ENCODE measurements at regions not wholly inside any gene's neighbourhood (a gene's known extent, or its start where the extent isn't known, plus 50 kb on each side); places are given as distances from the start of the nearest gene placed in this dataset.
"Not testable (repeated sequence)": the region's sequence is repeated elsewhere in the genome, so short reads cannot be mapped to it uniquely, and the experiment has no call there.

DNA sequence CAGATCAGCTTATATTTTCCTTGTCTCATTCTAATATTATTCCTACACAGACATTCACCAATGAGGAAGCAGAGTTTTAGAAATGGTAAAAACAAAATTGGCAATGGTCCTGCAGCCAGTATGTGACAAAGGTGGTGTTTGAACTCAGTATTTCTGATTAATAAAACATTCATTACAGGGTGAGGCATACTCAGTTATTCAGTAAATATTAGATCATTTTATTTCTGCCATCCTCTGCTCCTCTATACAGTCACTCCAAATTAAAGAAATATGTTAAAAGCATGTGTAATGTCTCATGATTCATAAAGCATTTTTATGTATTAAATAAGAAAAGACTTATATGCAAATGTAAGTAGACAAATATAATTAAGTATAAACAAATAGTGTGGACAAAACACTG lies 684.6 kb upstream of the ACO1 start:
- DNase-seq = no peak

DNA sequence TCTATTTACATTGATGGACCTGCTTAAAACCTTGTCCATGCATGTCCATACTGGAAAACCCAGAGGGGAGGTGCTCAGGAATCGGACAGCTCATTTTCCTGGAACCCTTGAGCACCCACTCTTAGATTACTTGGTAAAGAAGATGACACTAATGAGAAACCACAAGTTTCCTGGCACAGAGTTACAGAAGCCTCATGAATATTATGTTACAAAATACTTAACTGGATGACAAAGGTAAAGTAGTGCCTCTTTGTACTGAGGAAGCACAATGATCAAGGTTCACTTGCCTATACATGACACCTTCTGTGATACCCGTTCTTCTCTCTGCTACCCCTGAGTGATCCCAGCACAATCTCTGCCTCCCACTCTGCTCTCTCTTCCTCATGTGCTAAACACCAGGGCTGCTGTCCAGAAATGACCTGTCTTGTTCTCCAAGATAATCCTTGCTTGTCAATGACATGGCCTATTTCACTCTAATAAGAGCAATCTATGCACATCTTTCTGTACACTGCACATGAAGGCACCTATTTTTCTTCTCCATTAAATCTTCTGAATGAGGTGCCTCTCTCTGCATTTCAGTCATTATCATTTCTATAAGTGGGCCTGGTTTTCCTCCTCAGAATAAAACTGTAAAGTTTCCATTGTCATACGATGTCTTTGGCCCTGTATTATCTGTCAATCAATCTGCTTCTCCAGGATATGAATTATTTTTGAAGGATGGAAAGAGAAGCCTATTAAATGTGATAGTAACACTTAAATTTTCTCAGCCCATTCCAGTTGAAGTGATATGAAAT lies 684.0 kb upstream of the ACO1 start:
- peak; percentile 15 for DNase-seq

DNA sequence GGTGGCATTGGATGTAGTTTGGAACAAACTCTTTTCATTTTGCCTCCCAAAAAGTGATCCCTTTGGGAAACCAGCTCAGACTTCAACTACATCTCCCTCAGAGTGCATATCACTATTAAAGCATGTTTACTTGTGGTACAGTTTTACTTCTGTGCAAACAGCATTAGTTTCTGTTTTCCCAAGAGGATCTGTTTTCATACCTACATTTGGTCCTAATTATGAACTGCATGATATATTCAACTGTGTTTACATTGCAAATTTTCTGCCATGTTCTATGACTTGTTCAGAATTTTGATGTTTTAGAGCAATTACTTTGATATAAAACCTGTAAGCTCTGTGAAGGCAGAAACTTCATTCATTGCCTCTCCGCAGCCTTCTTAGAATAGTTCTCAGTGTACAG lies 681.5 kb upstream of the ACO1 start:
- DNase-seq = no peak

DNA sequence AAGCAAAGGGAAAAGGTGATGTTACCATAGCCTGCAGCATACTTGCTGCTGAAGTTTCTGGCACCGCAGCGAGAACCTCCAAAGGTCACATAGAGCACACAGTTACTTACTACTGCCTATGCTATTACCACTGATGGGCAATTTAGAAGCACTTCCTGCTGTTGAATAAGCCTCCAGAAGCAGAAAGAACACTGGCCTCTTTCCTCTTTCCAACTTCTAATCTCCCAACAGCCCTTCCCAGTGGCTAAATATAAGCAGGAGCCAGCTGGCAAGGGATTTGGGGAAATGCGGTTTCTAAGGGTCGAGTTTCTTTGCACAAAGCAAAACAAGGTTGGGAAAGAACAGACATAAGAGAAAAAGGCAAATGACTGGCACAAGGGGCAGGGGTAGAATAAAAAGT lies 669.2 kb upstream of the ACO1 start:
- no peak for DNase-seq

DNA sequence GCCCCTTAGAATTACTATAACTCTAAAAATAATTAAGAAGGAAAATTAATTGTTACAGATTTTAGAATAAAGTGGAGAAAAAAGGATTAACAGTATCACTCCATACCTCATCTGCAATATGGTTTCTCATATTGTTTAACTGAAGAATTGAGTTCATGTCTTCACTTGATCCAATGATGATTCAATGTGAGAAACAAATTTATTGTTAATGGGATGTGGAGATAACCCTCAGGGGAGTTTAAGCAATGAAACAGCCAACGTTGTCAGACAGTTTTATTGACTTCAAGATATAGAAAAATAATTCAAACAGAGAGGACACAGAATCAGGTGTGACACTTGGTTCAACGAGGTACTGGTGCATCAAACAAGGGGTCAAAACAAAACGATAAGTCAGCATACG lies 665.2 kb upstream of the ACO1 start:
- DNase-seq = no peak

DNA sequence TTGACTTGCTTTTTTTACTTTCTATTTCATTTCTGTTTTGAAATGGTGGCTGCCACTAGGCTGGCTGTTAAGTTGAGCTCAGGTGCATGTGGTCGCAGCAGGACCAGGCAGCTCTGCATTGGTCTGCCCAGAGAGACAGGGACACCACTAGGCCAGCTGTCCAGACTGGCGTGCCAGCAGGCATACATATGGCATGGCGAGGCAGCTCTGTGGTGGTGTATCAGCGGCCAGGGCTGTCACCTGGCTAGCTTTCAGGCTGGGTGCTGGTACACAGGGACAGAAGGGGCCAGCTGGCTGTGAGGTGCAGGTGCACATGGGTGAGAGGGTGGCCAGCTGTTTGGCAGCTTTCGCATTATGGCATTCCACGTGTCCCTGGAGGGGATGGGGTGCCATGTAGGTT lies 654.0 kb upstream of the ACO1 start:
- DNase-seq = no peak

DNA sequence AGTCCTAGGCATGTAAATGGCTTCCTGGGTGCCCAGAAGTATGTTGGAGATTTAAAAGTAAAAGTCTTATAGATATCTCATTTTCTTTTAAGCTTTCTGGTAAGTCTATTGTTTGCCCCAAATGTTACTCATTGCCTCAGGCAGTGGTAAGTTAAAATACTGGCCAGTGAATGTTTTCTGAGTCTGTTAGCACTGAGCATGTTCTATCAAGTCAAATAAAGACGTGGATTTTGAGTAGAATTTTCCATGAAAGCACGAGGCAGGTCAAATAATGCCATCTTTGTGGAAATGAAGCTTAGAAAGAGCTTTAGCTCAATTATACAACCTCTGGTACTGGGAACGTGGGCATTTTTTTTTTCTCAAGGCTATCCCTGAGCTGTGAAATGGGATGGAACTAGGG lies 651.3 kb upstream of the ACO1 start:
- no peak for DNase-seq

DNA sequence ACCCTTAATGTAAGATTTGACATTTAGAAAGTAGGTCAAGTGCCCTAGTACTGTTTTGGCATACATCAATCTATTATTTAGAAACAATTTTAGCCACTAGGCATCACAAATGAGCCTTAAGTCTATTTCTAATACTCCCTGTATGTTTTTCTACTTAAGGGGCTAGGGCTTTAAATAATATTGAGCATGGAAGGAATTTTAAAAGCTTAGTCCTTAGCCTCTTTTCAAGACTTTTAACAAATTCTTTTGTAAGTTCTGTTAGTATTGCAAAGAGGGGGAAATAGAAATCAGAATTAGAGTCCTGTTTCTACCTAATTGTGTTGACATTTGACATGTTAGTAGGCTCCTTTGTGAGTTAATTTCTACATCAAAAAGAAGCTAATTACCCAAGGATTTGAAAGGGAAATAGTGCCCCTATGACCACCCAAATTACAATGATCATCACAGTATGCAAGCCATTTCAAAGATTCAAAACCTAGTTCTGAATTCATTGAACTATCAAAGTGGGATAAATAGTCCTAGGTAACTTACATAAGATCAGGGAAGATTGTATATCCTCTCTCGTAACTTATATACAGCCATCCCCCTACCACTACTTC lies 647.8 kb upstream of the ACO1 start:
- no peak for DNase-seq

DNA sequence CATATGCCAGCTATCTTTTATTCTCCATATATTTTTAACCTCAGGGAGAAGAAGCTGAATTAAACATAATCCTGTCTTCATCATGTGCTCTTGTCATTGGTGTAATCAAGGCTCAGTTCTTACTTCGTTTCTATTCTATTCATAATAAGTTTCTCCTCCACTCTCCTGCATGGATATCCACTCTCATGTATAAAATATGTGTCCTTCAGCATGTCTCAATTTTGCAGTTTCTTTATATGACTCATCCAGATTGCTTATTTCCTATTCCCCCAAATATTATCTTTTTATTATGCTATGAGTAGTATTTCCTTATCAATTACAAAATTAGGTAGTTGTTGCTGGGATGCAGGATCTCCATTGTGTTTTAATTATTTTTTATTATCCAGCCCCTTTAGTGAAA lies 643.7 kb upstream of the ACO1 start:
- no peak for DNase-seq

DNA sequence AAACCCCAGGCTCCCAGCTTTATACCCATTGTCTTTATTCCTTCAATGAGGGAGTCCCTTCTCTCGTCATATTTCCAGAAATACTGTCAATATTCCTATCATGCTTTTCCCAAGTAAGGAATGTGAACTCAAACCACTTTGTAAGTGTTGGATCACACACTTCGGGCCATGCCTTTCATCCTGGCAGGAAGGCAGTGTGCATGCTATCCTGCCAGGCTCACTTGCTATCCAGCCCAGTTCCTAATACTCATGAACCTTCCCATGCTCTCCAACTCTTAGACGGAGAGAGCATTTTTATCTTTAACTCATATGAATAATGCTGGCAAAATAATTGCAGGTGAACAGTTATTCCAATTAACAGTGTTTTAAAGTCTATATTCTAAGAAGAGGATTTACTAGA lies 639.9 kb upstream of the ACO1 start:
- DNase-seq = no peak

DNA sequence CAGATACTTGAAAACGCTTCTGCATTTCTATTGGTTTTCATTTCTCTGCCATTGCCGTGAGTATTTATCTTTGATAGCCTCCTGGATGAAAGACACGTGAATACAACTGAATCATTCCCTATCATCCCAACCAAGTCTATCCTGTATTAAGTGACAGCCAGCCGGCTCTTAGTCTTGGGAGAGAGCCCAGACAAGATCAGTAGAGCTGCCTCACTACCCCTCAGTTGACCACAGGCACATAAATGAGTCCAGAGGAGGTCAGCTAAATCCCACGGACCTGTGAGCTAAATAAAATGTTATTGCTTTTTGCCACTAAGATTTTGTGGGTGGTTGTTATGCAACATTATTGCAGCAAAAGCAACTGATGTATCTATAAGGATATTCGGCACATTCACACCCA lies 639.0 kb upstream of the ACO1 start:
- no peak for DNase-seq

DNA sequence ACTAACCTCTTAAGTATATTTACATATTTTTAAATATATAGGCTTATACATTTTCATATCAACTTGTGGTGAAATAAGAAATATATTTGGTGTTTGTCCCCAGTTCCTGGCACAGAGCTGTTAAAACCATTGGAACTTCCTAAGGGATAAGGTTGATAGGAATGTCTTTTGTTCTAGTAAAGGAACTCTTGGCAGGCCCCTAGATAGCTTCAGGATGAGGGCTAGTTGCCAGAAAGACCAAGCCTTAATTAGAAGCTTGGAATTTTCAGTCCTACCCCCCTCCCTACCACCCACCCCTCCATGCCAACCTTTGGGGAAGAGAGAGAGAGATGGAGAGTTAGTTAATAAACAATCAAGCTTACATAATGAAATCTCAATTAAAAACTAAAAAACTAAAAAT lies 638.6 kb upstream of the ACO1 start:
- no peak for DNase-seq

DNA sequence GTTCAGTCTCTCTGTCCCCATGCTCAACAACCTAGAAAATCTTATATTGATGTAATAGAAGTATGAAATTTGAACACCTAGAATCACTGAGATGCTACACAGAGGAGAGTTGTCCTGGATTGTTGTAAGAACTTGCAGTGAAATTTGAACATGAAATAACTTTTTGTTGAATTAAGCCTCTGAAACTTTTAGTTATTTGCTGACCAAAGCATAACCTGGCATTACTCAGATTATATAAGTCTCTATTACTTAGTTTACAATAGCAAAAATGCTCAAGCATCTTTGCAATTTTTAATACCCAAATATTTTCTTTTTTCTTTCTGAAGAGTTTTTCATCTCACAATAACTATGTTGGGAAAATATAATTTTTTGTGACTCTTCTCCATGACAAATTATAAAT lies 630.7 kb upstream of the ACO1 start:
- DNase-seq = no peak

DNA sequence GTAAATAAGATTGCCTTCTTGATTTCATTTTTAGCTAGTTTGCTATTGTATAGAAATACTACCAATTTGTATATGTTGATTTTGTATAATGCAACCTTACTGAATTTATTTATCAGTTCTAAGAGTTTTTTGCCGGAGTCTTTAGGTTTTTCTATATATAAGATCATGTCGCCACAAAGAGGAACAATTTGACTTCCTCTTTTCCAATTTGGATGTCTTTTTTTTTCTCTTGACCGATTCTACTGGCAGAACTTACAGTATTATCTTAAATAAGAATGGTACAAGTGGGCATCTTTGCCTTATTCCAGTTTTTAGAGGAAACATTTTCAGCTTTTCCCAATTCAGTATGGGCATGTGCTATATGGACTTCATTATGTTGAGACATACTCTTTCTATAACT lies 624.7 kb upstream of the ACO1 start:
- no peak for DNase-seq

DNA sequence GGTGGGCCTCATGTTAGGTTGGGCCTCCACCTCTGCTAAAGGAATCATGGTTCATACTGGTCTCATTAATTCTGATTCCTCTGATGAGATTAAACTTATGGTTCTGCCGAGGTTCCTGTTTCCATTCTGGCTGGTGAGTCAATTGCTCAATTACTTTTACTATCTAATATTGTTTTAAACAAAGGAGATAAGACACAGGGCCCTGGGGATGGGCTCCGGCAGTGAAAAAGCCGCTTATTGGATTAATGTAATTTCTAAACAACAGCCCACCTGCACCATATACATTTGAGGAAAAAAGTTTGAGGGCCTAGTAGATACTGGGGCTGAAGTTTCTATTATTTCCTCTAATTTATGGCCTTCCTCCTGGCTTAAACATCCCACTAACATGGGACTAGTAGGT lies 610.4 kb upstream of the ACO1 start:
- DNase-seq = not testable (repeated sequence)

DNA sequence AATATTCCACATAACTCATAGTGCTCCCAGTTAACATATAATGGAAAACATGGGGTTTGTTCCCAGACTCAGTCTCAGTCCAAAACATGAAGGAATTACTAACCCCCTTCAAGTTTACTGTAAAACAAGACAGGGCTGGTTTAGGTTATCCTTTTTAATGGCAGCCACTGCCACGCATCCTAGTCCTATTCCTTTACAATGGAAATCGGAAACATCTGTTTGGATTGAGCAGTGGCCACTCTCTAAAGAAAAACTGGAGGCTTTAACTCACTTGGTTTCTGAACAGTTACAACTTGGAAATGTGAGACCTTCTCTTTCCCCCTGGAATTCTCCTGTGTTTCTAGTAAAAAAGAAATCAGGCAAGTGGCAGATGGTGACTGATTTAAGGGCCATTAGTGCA lies 609.9 kb upstream of the ACO1 start:
- no peak for DNase-seq

DNA sequence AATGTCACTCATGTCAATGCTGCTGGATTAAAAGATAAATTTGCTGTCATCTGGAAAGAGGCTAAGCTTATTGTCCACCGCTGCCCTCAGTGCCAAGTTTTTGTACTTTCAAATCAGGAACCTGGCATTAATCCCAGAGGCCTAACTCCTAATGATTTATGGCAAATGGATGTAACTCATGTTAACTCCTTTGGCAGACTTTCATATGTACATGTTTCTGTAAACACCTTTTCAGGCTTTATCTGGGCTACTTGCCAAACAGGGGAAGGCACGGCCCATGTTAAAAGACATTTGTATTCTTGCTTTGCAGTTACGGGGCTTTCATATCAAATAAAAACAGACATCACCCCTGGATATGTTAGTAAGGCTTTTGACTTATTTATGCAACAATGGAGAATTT lies 608.0 kb upstream of the ACO1 start:
- no peak for DNase-seq

DNA sequence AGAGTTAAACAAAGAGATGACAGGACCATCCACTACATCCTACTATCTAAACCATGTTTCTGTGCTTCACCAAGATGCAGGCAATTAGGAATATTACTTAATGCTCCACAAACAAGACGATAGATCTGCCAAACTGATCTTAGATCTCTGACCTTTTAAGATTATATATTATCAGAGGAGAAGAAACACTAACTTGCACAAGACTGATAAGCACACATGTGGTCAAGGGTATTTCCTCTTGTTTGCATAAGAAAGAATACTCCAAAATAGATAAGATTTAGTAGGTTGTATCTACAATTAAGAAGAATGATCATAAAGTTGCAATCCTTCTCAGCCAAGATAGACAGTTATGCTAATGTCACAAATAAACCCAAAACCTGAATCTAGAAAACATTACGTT lies 601.0 kb upstream of the ACO1 start:
- no peak for DNase-seq

DNA sequence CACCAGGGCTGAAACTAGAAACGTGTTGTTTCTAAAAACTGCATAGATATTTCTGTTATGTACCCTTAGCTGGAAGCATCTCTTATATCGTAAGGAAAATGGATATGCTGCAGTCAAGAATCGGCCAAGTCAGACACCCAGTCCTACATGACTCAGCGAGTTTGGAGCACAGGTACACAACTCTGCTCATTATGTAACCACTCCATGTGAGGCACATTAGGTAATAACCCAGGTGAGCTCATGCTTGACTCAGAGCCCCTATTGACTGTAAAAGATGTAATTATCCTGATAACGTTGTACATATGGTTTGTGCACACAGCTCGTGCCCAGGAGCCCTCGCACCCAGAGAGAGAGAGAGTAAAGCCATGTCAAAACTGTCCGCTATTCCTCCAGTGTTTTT lies 593.7 kb upstream of the ACO1 start:
- DNase-seq = no peak

DNA sequence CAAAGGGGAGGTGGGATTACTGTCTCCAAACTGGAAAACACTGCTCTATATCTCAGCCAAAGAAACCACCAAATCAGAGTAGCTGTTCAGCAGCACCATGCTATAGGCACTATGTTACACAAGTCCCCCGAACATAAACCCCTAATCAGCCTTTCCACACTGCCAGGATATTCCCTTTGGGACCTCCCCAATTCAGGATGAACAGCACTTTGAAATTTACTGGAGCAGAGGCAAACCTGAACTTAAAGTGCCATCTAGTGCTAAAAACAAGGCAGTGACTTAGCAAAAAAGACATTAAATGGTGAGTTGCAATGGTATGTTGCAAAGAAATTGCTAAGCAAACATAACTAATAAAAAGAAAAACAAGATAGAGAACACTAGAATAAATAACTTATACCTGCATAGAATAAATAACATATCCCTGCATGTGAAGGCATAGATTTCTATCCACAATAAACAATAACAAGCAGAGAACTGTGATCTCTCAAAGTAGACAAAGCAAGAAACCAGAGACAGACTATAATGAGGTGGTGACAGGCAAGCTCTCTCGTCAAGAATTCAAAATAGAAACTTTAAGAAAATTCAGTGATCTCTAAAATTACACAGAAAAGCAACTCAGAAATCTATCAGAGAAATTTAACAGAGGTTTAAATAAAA lies 584.4 kb upstream of the ACO1 start:
- DNase-seq = peak; percentile 69

DNA sequence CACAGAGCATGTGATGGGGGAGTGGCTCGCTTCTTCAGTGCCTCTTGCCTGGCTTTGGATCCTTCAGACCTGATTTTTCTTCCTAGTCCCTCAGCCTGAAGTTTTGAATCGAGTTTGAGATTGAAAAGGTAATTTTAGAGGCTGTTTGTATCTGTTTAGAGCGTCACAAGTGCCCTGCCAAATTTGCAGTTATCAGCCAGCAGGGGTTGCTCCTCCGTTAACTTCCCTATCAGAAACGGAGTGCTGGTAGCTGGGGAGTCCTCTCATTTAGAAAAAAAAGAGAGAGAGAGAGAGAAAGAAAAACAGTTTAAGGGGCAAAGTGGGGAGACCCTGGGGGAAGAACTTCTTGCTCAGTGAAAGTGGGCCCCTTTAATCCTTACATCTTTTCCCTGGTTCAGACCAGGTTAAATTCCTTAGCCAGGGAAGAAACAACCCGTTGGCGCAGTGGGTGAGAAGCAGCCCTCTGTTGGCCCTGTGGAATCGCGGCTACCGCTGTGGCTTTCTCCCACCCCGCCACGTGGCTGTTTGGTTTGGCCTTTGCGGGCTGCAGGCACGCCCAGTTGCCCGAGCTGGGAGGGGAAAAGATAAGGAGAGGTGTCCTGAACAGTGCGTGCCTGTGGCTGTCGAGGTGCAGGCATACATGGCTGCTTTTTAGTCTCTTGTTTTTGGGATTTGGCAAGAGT lies 576.7 kb upstream of the ACO1 start:
- DNase-seq = no peak

DNA sequence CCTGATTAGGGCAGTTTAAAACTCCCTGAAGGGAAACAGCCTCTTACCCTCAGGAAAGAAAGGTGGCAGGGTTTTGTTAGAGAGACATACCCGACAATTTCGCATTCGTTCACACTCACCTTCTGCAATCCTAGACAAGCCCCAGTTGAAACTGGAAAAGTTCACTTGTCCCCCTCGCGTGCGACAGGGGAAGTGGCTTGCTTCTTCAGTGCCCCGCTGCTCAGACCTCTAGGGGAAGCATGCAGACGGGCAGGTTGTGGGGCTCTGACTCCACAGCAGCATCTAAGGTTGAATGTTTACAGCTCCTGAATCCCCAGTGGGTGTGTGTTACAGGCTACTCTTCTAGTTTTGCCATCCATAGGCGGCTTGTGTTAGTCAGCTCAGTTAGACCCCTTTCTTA lies 575.7 kb upstream of the ACO1 start:
- DNase-seq = no peak

DNA sequence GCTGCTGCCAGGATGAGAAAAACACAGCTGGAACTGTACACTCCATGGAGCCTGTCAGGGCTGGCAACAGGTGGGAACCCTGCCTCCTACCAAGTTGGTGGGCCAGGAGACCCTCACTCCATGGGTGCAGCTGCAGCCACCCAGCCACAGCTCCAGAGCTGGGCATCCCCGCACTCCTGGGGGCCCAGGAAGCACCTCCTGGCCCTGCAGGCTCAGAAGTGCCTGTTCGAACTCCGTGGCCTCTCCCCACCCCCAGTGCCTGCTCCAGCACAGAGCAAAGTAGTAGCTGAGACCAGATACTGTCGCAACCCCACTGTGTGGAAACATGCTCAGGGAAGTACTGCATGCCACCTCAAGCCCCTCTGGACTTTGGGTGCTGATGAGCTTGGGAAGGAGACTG lies 564.0 kb upstream of the ACO1 start:
- no peak for DNase-seq

DNA sequence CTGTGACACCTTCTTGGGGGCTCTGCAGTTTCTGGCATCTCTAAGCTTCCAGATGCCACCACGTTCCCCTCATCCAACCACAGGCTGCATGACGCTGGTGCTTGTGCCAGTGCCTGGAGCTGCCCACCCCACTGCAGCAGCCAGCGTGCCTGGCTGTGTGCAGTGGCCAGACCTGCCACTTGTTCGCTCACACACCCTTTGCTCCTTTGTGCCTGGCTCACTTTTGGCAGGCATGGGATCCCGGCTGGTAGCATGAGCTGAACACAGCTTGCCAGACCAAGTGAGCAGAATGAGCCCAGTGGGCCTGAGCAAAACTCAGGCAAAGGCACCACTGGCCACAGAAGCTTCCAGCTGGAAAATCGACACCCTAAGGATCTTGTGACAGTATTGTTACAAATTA lies 562.9 kb upstream of the ACO1 start:
- DNase-seq = no peak
